ENCODE measurements at regions not wholly inside any gene's neighbourhood (a gene's known extent, or its start where the extent isn't known, plus 50 kb on each side); places are given as distances from the start of the nearest gene placed in this dataset.

DNA sequence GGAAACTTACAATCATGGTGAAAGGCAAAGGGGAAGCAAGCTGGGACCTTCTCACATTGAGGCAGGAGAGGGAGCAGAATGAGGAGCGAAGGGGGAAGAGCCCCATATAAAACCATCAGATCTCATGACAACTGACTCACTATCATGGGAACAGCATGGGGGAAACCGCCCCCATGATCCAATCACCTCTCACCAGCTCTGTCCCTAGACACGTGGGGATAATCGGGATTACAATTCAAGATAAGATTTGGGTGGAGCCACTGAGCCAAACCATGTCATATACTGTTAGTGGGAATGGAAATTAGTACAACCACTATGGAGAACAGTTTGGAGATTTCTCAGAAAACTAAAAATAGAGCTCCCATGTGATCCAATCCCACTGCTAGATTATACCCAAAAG, 163.7 kb downstream of the MANEA start (continued):
- TF ChIP-seq, protein P1, sequence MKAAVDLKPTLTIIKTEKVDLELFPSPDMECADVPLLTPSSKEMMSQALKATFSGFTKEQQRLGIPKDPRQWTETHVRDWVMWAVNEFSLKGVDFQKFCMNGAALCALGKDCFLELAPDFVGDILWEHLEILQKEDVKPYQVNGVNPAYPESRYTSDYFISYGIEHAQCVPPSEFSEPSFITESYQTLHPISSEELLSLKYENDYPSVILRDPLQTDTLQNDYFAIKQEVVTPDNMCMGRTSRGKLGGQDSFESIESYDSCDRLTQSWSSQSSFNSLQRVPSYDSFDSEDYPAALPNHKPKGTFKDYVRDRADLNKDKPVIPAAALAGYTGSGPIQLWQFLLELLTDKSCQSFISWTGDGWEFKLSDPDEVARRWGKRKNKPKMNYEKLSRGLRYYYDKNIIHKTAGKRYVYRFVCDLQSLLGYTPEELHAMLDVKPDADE (IDR thresholded peaks at IDR 0.05), result no peak
- TF ChIP-seq ZNF331 (CRISPR knock-in tag; IDR thresholded peaks at IDR 0.05; ENCODE audit: low read depth), result no peak
- TF ChIP-seq, protein P2, sequence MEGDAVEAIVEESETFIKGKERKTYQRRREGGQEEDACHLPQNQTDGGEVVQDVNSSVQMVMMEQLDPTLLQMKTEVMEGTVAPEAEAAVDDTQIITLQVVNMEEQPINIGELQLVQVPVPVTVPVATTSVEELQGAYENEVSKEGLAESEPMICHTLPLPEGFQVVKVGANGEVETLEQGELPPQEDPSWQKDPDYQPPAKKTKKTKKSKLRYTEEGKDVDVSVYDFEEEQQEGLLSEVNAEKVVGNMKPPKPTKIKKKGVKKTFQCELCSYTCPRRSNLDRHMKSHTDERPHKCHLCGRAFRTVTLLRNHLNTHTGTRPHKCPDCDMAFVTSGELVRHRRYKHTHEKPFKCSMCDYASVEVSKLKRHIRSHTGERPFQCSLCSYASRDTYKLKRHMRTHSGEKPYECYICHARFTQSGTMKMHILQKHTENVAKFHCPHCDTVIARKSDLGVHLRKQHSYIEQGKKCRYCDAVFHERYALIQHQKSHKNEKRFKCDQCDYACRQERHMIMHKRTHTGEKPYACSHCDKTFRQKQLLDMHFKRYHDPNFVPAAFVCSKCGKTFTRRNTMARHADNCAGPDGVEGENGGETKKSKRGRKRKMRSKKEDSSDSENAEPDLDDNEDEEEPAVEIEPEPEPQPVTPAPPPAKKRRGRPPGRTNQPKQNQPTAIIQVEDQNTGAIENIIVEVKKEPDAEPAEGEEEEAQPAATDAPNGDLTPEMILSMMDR (conservative IDR thresholded peaks at IDR 0.05; ENCODE audit: low read depth in 2 of 2), result no peak
- TF ChIP-seq CREB1 (CRISPR knock-in tag; IDR thresholded peaks at IDR 0.05; ENCODE audit: low read depth), result no peak
- no peak for TF ChIP-seq ZNF114 (CRISPR knock-in tag; IDR thresholded peaks at IDR 0.05)
- no peak for TF ChIP-seq NANOG (IDR thresholded peaks at IDR 0.05; ENCODE audit: borderline replicate concordance)
- TF ChIP-seq POLR2AphosphoS5 (IDR thresholded peaks at IDR 0.05; ENCODE audit: low read depth), result no peak
- TF ChIP-seq, protein P3, sequence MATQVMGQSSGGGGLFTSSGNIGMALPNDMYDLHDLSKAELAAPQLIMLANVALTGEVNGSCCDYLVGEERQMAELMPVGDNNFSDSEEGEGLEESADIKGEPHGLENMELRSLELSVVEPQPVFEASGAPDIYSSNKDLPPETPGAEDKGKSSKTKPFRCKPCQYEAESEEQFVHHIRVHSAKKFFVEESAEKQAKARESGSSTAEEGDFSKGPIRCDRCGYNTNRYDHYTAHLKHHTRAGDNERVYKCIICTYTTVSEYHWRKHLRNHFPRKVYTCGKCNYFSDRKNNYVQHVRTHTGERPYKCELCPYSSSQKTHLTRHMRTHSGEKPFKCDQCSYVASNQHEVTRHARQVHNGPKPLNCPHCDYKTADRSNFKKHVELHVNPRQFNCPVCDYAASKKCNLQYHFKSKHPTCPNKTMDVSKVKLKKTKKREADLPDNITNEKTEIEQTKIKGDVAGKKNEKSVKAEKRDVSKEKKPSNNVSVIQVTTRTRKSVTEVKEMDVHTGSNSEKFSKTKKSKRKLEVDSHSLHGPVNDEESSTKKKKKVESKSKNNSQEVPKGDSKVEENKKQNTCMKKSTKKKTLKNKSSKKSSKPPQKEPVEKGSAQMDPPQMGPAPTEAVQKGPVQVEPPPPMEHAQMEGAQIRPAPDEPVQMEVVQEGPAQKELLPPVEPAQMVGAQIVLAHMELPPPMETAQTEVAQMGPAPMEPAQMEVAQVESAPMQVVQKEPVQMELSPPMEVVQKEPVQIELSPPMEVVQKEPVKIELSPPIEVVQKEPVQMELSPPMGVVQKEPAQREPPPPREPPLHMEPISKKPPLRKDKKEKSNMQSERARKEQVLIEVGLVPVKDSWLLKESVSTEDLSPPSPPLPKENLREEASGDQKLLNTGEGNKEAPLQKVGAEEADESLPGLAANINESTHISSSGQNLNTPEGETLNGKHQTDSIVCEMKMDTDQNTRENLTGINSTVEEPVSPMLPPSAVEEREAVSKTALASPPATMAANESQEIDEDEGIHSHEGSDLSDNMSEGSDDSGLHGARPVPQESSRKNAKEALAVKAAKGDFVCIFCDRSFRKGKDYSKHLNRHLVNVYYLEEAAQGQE (IDR thresholded peaks at IDR 0.05; ENCODE audit: unreplicated experiment), result no peak

DNA sequence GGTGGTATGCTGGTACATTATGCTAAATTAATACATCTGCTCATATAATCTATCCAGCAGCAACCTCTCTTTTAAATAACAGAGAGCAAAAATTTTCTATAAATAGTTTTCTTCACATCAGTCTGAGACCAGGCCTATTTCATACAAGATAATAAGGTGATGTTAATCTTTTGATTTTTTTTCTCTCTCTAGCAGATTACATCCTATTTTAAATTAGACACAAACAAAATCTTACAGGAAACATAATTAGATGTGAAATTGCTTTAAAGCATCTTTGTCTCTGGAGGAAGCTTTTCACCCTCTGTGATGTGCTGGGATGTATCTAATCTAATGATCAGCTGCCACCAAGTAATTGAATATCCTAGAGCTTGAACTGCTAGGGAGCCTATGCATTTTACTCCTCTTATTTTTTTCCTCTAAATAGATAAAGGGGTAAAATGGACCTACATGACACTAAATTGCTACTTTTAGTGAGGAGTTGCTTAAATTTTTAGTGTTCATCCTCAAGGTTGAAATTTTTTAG, 165.5 kb downstream of the MANEA start:
- TF ChIP-seq, protein P2 (conservative IDR thresholded peaks at IDR 0.05; ENCODE audit: low read depth in 2 of 2), result no peak
- TF ChIP-seq STAT1 (IDR thresholded peaks at IDR 0.05; ENCODE audit: unreplicated experiment), result no peak
- TF ChIP-seq JUNB (IDR thresholded peaks at IDR 0.05; ENCODE audit: unreplicated experiment), result no peak
- Mint-ChIP-seq H3K9me3 (no peaks in the 10 kb centered on the region), H3K4me3 (no peak overlapping the region), H3K27ac (no peak overlapping the region), H3K4me1 (peaks cover 7% of the 10 kb centered on the region), H3K27me3 (ENCODE audit: insufficient read depth, low read depth, poor library complexity) (peaks cover 1% of the 10 kb centered on the region), H3K36me3 (ENCODE audit: low read depth) (no peaks in the 10 kb centered on the region)
- Histone ChIP-seq H3K27me3 (ENCODE audit: insufficient read depth) (no peaks in the 10 kb centered on the region), H3F3A (replicated peaks; ENCODE audit: low read depth) (no peaks in the 10 kb centered on the region), H3K9me2 (ENCODE audit: insufficient read depth) (no peaks in the 10 kb centered on the region), H3K4me3 (no peak overlapping the region), H3K79me2 (replicated peaks; ENCODE audit: insufficient read depth) (no peaks in the 10 kb centered on the region), H3K27ac (ENCODE audit: low read depth) (no peak overlapping the region), H3K4me2 (no peak overlapping the region), H2AFZ (no peak overlapping the region), H4K20me1 (replicated peaks; ENCODE audit: insufficient read depth) (no peaks in the 10 kb centered on the region), H3K4me1 (ENCODE audit: insufficient read depth) (no peaks in the 10 kb centered on the region; the same call in 1 of the 2 replicates), H3K36me3 (ENCODE audit: insufficient read depth) (no peaks in the 10 kb centered on the region)
- ATAC-seq, result no peak
- no peak for DNase-seq (ENCODE audit: low spot score)
